ENCODE measurements at regions not wholly inside any gene's neighbourhood (a gene's known extent, or its start where the extent isn't known, plus 50 kb on each side); places are given as distances from the start of the nearest gene placed in this dataset.

GRCh38 chr4:26085551-26085950, 171.5 kb downstream of the SMIM20 start:
- Histone ChIP-seq H3K27ac (ENCODE audit: low read depth, low read length) (no peak overlapping the region), H4K20me1 (replicated peaks in 1 of 2; ENCODE audit: control insufficient read depth in 1 of 2, insufficient read depth in 2 of 2, low read length in 2 of 2) (no peaks in the 10 kb centered on the region), H2AK5ac (ENCODE audit: low read depth, low read length) (no peak overlapping the region), H2BK12ac (ENCODE audit: low read depth, low read length) (no peak overlapping the region), H4K5ac (ENCODE audit: insufficient read length, low read depth, low read length) (no peak overlapping the region), H2BK5ac (ENCODE audit: low read depth, low read length) (no peak overlapping the region), H2AFZ (ENCODE audit: low read length) (0 out of 2 replicates have a peak overlapping the region, but pooled peaks have one; percentile 39), H3K14ac (ENCODE audit: insufficient read length) (no peak overlapping the region), H3K4ac (replicated peaks; ENCODE audit: insufficient read length, low read depth, low read length) (no peak overlapping the region), H2BK15ac (ENCODE audit: low read length) (no peak overlapping the region), H3K27me3 (replicated peaks in 1 of 4; ENCODE audit: control insufficient read depth in 3 of 4, extremely low read depth in 1 of 4, insufficient read depth in 3 of 4, low read length in 3 of 4) (no peaks in the 10 kb centered on the region), H3K4me1 (replicated peaks in 1 of 4; ENCODE audit: control insufficient read depth in 3 of 4, insufficient read depth in 4 of 4, low read length in 3 of 4) (no peaks in the 10 kb centered on the region), H3K36me3 (ENCODE audit: control insufficient read depth in 2 of 4, insufficient read depth in 4 of 4, low read length in 3 of 4) (no peaks in the 10 kb centered on the region), H3K4me2 (ENCODE audit: insufficient read depth in 1 of 2, low read depth in 2 of 2, low read length in 2 of 2) (no peak overlapping the region), H3K9ac (replicated peaks in 1 of 4; ENCODE audit: extremely low read depth in 1 of 4, low read depth in 3 of 4, low read length in 3 of 4) (no peak overlapping the region), H3K9me3 (ENCODE audit: insufficient read depth in 2 of 2, low read depth in 1 of 2, low read length in 1 of 2) (peaks cover 3 to 4% of the 10 kb centered on the region in 2 experiments; a peak in 1 of 4 replicates), H3K79me1 (ENCODE audit: low read depth, low read length) (no peaks in the 10 kb centered on the region), H4K8ac (ENCODE audit: extremely low read depth, insufficient read depth, low read length) (no peak overlapping the region), H3K56ac (replicated peaks; ENCODE audit: insufficient read length, low read depth, low read length) (no peak overlapping the region), H3K23me2 (ENCODE audit: low read depth, low read length) (no peaks in the 10 kb centered on the region), H2BK120ac (replicated peaks; ENCODE audit: low read depth, low read length) (no peak overlapping the region), H3K18ac (ENCODE audit: extremely low read depth, low read length) (no peak overlapping the region), H2BK20ac (ENCODE audit: low read length) (no peak overlapping the region), H4K91ac (replicated peaks; ENCODE audit: insufficient read length, low read length) (no peak overlapping the region), H3K23ac (ENCODE audit: insufficient read length) (no peak overlapping the region), H3K4me3 (ENCODE audit: extremely low read depth in 1 of 4, insufficient read depth in 2 of 4, low read depth in 3 of 4, low read length in 4 of 4) (no peak overlapping the region), H3K79me2 (ENCODE audit: control insufficient read depth in 1 of 2, insufficient read depth in 2 of 2, low read length in 2 of 2) (no peaks in the 10 kb centered on the region)
- ChIA-PET CTCF (ENCODE audit: partially characterized antibody) (interaction anchor here (0.9 to 5.4 kb wide), 6 partner anchors 10 to 80 kb away, joined by 3 to 54 read pairs (median 4); no protein-coding TSS in a partner anchor), POLR2A (ENCODE audit: partially characterized antibody) (no interaction called here)
- 86% methylated on average over 3 of the region's 3 CpGs; no CpG with 5 or more reads in 1 of the 2 experiments for WGBS, 2 experiments (ENCODE audit: extremely low coverage in 1 of 2, insufficient coverage in 1 of 2, insufficient read length in 1 of 2, insufficient replicate concordance in 2 of 2, low coverage in 1 of 2, low lambda C conversion rate in 2 of 2, missing lambda C conversion rate in 1 of 2)
- FAIRE-seq: no peak
- DNase-seq (ENCODE audit: low read depth in 1 of 2, low spot score in 2 of 2): no peak
- TF ChIP-seq EP300 (IDR thresholded peaks at IDR 0.05; ENCODE audit: borderline replicate concordance in 1 of 2, low read depth in 2 of 2, low read length in 2 of 2) (no peak), BCL11A (IDR thresholded peaks at IDR 0.05; ENCODE audit: low read depth in 2 of 2, low read length in 2 of 2) (no peak), SP2 (IDR thresholded peaks at IDR 0.05; ENCODE audit: low read length) (no peak), NRF1 (IDR thresholded peaks at IDR 0.05; ENCODE audit: low read depth, low read length) (no peak), TAF1 (IDR thresholded peaks at IDR 0.05; ENCODE audit: low read depth, low read length) (no peak), CREB1 (IDR thresholded peaks at IDR 0.05) (no peak)
- TF ChIP-seq, protein P1, sequence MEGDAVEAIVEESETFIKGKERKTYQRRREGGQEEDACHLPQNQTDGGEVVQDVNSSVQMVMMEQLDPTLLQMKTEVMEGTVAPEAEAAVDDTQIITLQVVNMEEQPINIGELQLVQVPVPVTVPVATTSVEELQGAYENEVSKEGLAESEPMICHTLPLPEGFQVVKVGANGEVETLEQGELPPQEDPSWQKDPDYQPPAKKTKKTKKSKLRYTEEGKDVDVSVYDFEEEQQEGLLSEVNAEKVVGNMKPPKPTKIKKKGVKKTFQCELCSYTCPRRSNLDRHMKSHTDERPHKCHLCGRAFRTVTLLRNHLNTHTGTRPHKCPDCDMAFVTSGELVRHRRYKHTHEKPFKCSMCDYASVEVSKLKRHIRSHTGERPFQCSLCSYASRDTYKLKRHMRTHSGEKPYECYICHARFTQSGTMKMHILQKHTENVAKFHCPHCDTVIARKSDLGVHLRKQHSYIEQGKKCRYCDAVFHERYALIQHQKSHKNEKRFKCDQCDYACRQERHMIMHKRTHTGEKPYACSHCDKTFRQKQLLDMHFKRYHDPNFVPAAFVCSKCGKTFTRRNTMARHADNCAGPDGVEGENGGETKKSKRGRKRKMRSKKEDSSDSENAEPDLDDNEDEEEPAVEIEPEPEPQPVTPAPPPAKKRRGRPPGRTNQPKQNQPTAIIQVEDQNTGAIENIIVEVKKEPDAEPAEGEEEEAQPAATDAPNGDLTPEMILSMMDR (IDR thresholded peaks at IDR 0.05; ENCODE audit: control extremely low read depth in 1 of 3, insufficient read depth in 1 of 3, low read depth in 1 of 3, low read length in 3 of 3): no peak

All from H1 (cell line).